Activated CD8-positive, alpha-beta T cell treated with anti-CD3 and anti-CD28 coated beads, Interleukin-2, amount 10 ng/mL, durations not matched to agents 7 days and 5 days (primary cell): ENCODE measurements at regions not wholly inside any gene's neighbourhood (a gene's known extent, or its start where the extent isn't known, plus 50 kb on each side); places are given as distances from the start of the nearest gene placed in this dataset.

ENCODE experiments used
- ATAC-seq: fragments of 150-1000 bp; cut with Tn5 transposase; one replicate; pipeline ENCODE4 v1.10.0; 2021; ENCODE audit warnings: moderate library complexity
- CTCF ChIA-PET: fragments of 350-600 bp; sonication (Branson Sonifier 250); formaldehyde crosslinking; loops from one replicate; lab custom pipeline; 2021; ENCODE audit warnings: antibody characterized with exemption; lab: Charles Lee
- POLR2A ChIA-PET: fragments of 350-600 bp; sonication (Branson Sonifier 250); formaldehyde crosslinking; loops from one replicate; lab custom pipeline; 2021; ENCODE audit warnings: antibody characterized with exemption; lab: Charles Lee
- DNase-seq: peaks from one replicate; pipeline ENCODE4 v3.0.0-alpha.2; 2020
- H3K27ac Mint-ChIP-seq: one replicate; pipeline ENCODE4 v1.8.0; 2021; ENCODE audit warnings: mild to moderate bottlenecking, mixed read lengths
- H3K27me3 Mint-ChIP-seq: one replicate; pipeline ENCODE4 v1.8.0; 2021; ENCODE audit warnings: low read depth, mixed read lengths
- H3K36me3 Mint-ChIP-seq: one replicate; pipeline ENCODE4 v1.8.0; 2021; ENCODE audit warnings: low read depth, mixed read lengths
- H3K4me1 Mint-ChIP-seq: one replicate; pipeline ENCODE4 v1.8.0; 2021; ENCODE audit warnings: low read depth, mixed read lengths
- H3K4me3 Mint-ChIP-seq: one replicate; pipeline ENCODE4 v1.8.0; 2021; ENCODE audit warnings: mild to moderate bottlenecking, mixed read lengths
- H3K9me3 Mint-ChIP-seq: one replicate; pipeline ENCODE4 v1.8.0; 2022; ENCODE audit warnings: mixed read lengths; ENCODE audit not compliant: insufficient read depth

- Mint-ChIP-seq H3K36me3 (no peaks in the 10 kb centered on the region), H3K9me3 (peaks cover 4% of the 10 kb centered on the region), H3K4me3 (no peak overlapping the region), H3K4me1 (peaks cover 12% of the 10 kb centered on the region), H3K27me3 (no peaks in the 10 kb centered on the region), H3K27ac (no peak overlapping the region)
- DNase-seq: no peak
- ATAC-seq: no peak
- ChIA-PET POLR2A (no interaction called here), CTCF (interaction anchor here (0.9 to 1.3 kb wide), 2 partner anchors 9 to 15 kb away, joined by 3 read pairs; no protein-coding TSS in a partner anchor)
Measured at GRCh38 chr6:14905201-14905600, 340.7 kb upstream of the JARID2 start.

- Mint-ChIP-seq H3K27ac (no peak overlapping the region), H3K4me3 (no peak overlapping the region), H3K36me3 (peaks cover 6% of the 10 kb centered on the region), H3K4me1 (peaks cover 26% of the 10 kb centered on the region), H3K27me3 (no peaks in the 10 kb centered on the region), H3K9me3 (peaks cover 10% of the 10 kb centered on the region)
- DNase-seq: no peak
- ATAC-seq: no peak
- ChIA-PET CTCF (no interaction called here), POLR2A (interaction anchor here (0.6 kb wide), 1 partner anchor 23 kb away, joined by 3 read pairs; no protein-coding TSS in a partner anchor)
Measured at GRCh38 chr6:14906621-14907020, 339.2 kb upstream of the JARID2 start.

GRCh38 chr6:14910692-14911547 is 334.9 kb upstream of the JARID2 start:
- CTCF ChIA-PET: interaction anchor here (1.0 kb wide), 1 partner anchor 10 kb away, joined by 3 read pairs; no protein-coding TSS in a partner anchor
- Mint-ChIP-seq H3K4me1 (peaks cover 20% of the 10 kb centered on the region), H3K9me3 (peaks cover 10% of the 10 kb centered on the region), H3K27ac (peak overlapping the region; percentile 92), H3K4me3 (peak overlapping the region; percentile 59), H3K36me3 (peaks cover 6% of the 10 kb centered on the region), H3K27me3 (no peaks in the 10 kb centered on the region)
- POLR2A ChIA-PET: no interaction called here
- peak; percentile 67 for ATAC-seq
- peak; percentile 35 for DNase-seq

- ATAC-seq: no peak
- CTCF ChIA-PET: interaction anchor here (0.9 to 1.0 kb wide), 2 partner anchors 9 to 10 kb away, joined by 3 read pairs; no protein-coding TSS in a partner anchor
- H3K9me3 Mint-ChIP-seq: peaks cover 10% of the 10 kb centered on the region
- no peaks in the 10 kb centered on the region for H3K27me3 Mint-ChIP-seq
- no peak overlapping the region for H3K27ac Mint-ChIP-seq
- POLR2A ChIA-PET: no interaction called here
- H3K4me3 Mint-ChIP-seq: no peak overlapping the region
- peaks cover 6% of the 10 kb centered on the region for H3K36me3 Mint-ChIP-seq
- DNase-seq: no peak
- peaks cover 20% of the 10 kb centered on the region for H3K4me1 Mint-ChIP-seq
Measured at GRCh38 chr6:14912226-14912625, 333.6 kb upstream of the JARID2 start.

GRCh38 chr6:14912706-14913105 is 333.2 kb upstream of the JARID2 start:
- Mint-ChIP-seq H3K9me3 (peaks cover 10% of the 10 kb centered on the region), H3K36me3 (peaks cover 6% of the 10 kb centered on the region), H3K27me3 (no peaks in the 10 kb centered on the region), H3K4me3 (no peak overlapping the region), H3K27ac (no peak overlapping the region), H3K4me1 (peaks cover 20% of the 10 kb centered on the region)
- DNase-seq (no peak), ATAC-seq (no peak)
- ChIA-PET CTCF (no interaction called here), POLR2A (no interaction called here)

- no peaks in the 10 kb centered on the region for H3K27me3 Mint-ChIP-seq
- POLR2A ChIA-PET: no interaction called here
- H3K36me3 Mint-ChIP-seq: peaks cover 6% of the 10 kb centered on the region
- CTCF ChIA-PET: no interaction called here
- H3K4me3 Mint-ChIP-seq: no peak overlapping the region
- no peak for ATAC-seq
- H3K9me3 Mint-ChIP-seq: peaks cover 10% of the 10 kb centered on the region
- DNase-seq: no peak
- peaks cover 20% of the 10 kb centered on the region for H3K4me1 Mint-ChIP-seq
- no peak overlapping the region for H3K27ac Mint-ChIP-seq
Measured at GRCh38 chr6:14913931-14914330, 331.9 kb upstream of the JARID2 start.

GRCh38 chr6:14915888-14916832 is 329.7 kb upstream of the JARID2 start:
- Mint-ChIP-seq H3K4me1 (peaks cover 7% of the 10 kb centered on the region), H3K4me3 (no peak overlapping the region), H3K27me3 (no peaks in the 10 kb centered on the region), H3K36me3 (no peaks in the 10 kb centered on the region), H3K27ac (no peak overlapping the region), H3K9me3 (peaks cover 2% of the 10 kb centered on the region)
- no peak for DNase-seq
- ATAC-seq: no peak
- POLR2A ChIA-PET: interaction anchor here (1.0 kb wide), 1 partner anchor 150 kb away, joined by 3 read pairs; no protein-coding TSS in a partner anchor
- CTCF ChIA-PET: no interaction called here

GRCh38 chr6:14917109-14917910 is 328.6 kb upstream of the JARID2 start:
- no peak overlapping the region for H3K4me3 Mint-ChIP-seq

GRCh38 chr6:14918200-14918907 is 327.5 kb upstream of the JARID2 start:
- Mint-ChIP-seq H3K27me3 (no peaks in the 10 kb centered on the region), H3K27ac (no peak overlapping the region), H3K4me3 (no peak overlapping the region), H3K4me1 (no peaks in the 10 kb centered on the region), H3K9me3 (no peaks in the 10 kb centered on the region), H3K36me3 (no peaks in the 10 kb centered on the region)
- DNase-seq (no peak), ATAC-seq (no peak)
- ChIA-PET POLR2A (no interaction called here), CTCF (no interaction called here)

More at GRCh38 chr6:14917109-14917910, 328.6 kb upstream of the JARID2 start:
- DNase-seq (no peak), ATAC-seq (no peak)
- Mint-ChIP-seq H3K27ac (no peak overlapping the region), H3K36me3 (no peaks in the 10 kb centered on the region), H3K27me3 (no peaks in the 10 kb centered on the region), H3K9me3 (no peaks in the 10 kb centered on the region), H3K4me1 (no peaks in the 10 kb centered on the region)
- ChIA-PET POLR2A (no interaction called here), CTCF (no interaction called here)

GRCh38 chr6:14919038-14919670 is 326.7 kb upstream of the JARID2 start:
- H3K4me1 Mint-ChIP-seq: no peaks in the 10 kb centered on the region
- no peak overlapping the region for H3K27ac Mint-ChIP-seq
- DNase-seq: no peak
- no peaks in the 10 kb centered on the region for H3K9me3 Mint-ChIP-seq
- ChIA-PET POLR2A (no interaction called here), CTCF (no interaction called here)
- no peaks in the 10 kb centered on the region for H3K36me3 Mint-ChIP-seq
- ATAC-seq: no peak
- H3K4me3 Mint-ChIP-seq: no peak overlapping the region
- H3K27me3 Mint-ChIP-seq: no peaks in the 10 kb centered on the region
